HepG2 (cell line): ENCODE measurements at regions not wholly inside any gene's neighbourhood (a gene's known extent, or its start where the extent isn't known, plus 50 kb on each side); places are given as distances from the start of the nearest gene placed in this dataset.
A peak's percentile ranks its signal among the peaks of the same experiment; 100 is the strongest.

Source experiments
- NCOA2 ChIP-seq: sonication (generic); formaldehyde crosslinking; IDR thresholded peaks from 2 replicates; pipeline ENCODE4 v1.8.0; 2022; ENCODE audit warnings: inconsistent platforms
- POLR2A ChIP-seq, 2 experiments: IDR thresholded peaks; 2 replicates each; pipeline ENCODE4 v1.6.1; 2011; ENCODE audit warnings: low read depth in 2 of 2, low read length in 2 of 2, mild to moderate bottlenecking in 1 of 2, moderate library complexity in 1 of 2; ENCODE audit not compliant: insufficient read depth in 1 of 2
- SMARCE1 ChIP-seq: fragments of 450-650 bp; IDR thresholded peaks from 2 replicates; pipeline ENCODE4 v1.6.1; 2017; ENCODE audit warnings: borderline replicate concordance
- TCF7 ChIP-seq: sonication (generic); IDR thresholded peaks from 2 replicates; pipeline ENCODE4 v1.6.1; 2016; ENCODE audit warnings: antibody characterized with exemption, low read depth
- ZIK1 ChIP-seq: sonication (generic); formaldehyde crosslinking; IDR thresholded peaks from 2 replicates; pipeline ENCODE4 v1.5.0; 2020; ENCODE audit warnings: mild to moderate bottlenecking, low read depth, missing genetic modification reagents, borderline replicate concordance
- ZNF652 ChIP-seq: IDR thresholded peaks from 2 replicates; pipeline ENCODE4 v1.6.1; 2016; ENCODE audit warnings: low read depth, borderline replicate concordance
- TF ChIP-seq, protein P1 (sequence below): sonication (generic); formaldehyde crosslinking; IDR thresholded peaks from 2 replicates; pipeline ENCODE4 v1.4.0; 2020; ENCODE audit warnings: mild to moderate bottlenecking, missing genetic modification reagents, borderline replicate concordance
- TF ChIP-seq, protein P2 (sequence below): IDR thresholded peaks from 2 replicates; pipeline ENCODE4 v1.4.0; 2020; ENCODE audit warnings: mild to moderate bottlenecking, missing genetic modification reagents
- TF ChIP-seq, protein P3 (sequence below): sonication (generic); formaldehyde crosslinking; IDR thresholded peaks from 2 replicates; pipeline ENCODE4 v1.8.0; 2022; ENCODE audit warnings: mild to moderate bottlenecking, missing genetic modification reagents
- TF ChIP-seq, protein P4 (sequence below): sonication (generic); formaldehyde crosslinking; IDR thresholded peaks from 2 replicates; pipeline ENCODE4 v1.8.0; 2022; ENCODE audit warnings: mild to moderate bottlenecking, missing genetic modification reagents; ENCODE audit not compliant: insufficient replicate concordance
- TF ChIP-seq, protein P5 (sequence below): sonication (generic); formaldehyde crosslinking; IDR thresholded peaks from 2 replicates; pipeline ENCODE4 v1.5.1; 2020; ENCODE audit warnings: missing genetic modification reagents, mild to moderate bottlenecking, borderline replicate concordance

DNA sequence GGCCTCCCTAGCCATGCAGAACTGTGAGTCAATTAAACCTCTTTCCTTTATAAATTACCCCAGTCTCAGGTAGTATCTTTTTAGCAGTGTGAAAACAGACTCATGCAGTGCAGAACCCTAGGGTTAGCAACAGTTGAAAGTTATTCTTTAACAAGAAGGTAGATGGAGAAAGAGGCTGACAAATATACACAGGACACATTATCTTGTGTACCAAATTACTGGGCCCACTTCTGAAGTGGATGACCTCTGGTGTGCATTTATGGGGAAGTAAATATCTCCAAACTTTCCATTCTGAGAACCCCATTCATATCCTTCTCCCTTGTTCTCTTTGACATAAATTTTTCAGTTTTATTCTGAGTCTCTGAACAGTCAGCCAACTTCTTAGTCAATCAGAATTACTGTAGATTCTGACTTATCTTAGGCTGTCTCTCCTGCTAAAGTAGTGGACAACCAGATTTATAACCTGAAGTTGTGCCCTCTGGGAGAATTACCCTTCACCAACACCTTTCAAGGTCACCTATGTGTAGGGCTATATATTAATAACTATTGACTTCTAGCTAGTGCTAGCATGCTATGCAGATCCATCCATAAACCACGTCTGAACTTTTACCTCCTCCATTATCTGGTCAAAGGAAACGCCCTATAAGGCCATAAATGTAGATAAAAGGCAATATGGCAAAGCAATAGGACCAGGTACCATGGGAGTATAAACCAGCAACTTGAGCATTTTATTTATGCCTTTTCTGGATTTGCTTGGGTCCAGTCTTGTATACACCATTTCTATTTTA is 72.5 kb upstream of the TAB3 start (continued):
- TF ChIP-seq NCOA2 (CRISPR knock-in tag) = peak; percentile 40; the same call in 1 of the 2 replicates
- TF ChIP-seq TCF7 = 0 out of 2 replicates have a peak, but pooled peaks have one; percentile 39
- TF ChIP-seq, protein P1, sequence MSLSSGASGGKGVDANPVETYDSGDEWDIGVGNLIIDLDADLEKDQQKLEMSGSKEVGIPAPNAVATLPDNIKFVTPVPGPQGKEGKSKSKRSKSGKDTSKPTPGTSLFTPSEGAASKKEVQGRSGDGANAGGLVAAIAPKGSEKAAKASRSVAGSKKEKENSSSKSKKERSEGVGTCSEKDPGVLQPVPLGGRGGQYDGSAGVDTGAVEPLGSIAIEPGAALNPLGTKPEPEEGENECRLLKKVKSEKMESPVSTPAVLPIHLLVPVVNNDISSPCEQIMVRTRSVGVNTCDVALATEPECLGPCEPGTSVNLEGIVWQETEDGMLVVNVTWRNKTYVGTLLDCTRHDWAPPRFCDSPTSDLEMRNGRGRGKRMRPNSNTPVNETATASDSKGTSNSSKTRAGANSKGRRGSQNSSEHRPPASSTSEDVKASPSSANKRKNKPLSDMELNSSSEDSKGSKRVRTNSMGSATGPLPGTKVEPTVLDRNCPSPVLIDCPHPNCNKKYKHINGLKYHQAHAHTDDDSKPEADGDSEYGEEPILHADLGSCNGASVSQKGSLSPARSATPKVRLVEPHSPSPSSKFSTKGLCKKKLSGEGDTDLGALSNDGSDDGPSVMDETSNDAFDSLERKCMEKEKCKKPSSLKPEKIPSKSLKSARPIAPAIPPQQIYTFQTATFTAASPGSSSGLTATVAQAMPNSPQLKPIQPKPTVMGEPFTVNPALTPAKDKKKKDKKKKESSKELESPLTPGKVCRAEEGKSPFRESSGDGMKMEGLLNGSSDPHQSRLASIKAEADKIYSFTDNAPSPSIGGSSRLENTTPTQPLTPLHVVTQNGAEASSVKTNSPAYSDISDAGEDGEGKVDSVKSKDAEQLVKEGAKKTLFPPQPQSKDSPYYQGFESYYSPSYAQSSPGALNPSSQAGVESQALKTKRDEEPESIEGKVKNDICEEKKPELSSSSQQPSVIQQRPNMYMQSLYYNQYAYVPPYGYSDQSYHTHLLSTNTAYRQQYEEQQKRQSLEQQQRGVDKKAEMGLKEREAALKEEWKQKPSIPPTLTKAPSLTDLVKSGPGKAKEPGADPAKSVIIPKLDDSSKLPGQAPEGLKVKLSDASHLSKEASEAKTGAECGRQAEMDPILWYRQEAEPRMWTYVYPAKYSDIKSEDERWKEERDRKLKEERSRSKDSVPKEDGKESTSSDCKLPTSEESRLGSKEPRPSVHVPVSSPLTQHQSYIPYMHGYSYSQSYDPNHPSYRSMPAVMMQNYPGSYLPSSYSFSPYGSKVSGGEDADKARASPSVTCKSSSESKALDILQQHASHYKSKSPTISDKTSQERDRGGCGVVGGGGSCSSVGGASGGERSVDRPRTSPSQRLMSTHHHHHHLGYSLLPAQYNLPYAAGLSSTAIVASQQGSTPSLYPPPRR (CRISPR knock-in tag) = peak; percentile 61; the same call in 1 of the 2 replicates
- TF ChIP-seq, protein P2, sequence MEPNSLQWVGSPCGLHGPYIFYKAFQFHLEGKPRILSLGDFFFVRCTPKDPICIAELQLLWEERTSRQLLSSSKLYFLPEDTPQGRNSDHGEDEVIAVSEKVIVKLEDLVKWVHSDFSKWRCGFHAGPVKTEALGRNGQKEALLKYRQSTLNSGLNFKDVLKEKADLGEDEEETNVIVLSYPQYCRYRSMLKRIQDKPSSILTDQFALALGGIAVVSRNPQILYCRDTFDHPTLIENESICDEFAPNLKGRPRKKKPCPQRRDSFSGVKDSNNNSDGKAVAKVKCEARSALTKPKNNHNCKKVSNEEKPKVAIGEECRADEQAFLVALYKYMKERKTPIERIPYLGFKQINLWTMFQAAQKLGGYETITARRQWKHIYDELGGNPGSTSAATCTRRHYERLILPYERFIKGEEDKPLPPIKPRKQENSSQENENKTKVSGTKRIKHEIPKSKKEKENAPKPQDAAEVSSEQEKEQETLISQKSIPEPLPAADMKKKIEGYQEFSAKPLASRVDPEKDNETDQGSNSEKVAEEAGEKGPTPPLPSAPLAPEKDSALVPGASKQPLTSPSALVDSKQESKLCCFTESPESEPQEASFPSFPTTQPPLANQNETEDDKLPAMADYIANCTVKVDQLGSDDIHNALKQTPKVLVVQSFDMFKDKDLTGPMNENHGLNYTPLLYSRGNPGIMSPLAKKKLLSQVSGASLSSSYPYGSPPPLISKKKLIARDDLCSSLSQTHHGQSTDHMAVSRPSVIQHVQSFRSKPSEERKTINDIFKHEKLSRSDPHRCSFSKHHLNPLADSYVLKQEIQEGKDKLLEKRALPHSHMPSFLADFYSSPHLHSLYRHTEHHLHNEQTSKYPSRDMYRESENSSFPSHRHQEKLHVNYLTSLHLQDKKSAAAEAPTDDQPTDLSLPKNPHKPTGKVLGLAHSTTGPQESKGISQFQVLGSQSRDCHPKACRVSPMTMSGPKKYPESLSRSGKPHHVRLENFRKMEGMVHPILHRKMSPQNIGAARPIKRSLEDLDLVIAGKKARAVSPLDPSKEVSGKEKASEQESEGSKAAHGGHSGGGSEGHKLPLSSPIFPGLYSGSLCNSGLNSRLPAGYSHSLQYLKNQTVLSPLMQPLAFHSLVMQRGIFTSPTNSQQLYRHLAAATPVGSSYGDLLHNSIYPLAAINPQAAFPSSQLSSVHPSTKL (CRISPR knock-in tag) = peak; percentile 32; the same call in 1 of the 2 replicates
- no peak for TF ChIP-seq ZNF652 (CRISPR knock-in tag)
- TF ChIP-seq, protein P3, sequence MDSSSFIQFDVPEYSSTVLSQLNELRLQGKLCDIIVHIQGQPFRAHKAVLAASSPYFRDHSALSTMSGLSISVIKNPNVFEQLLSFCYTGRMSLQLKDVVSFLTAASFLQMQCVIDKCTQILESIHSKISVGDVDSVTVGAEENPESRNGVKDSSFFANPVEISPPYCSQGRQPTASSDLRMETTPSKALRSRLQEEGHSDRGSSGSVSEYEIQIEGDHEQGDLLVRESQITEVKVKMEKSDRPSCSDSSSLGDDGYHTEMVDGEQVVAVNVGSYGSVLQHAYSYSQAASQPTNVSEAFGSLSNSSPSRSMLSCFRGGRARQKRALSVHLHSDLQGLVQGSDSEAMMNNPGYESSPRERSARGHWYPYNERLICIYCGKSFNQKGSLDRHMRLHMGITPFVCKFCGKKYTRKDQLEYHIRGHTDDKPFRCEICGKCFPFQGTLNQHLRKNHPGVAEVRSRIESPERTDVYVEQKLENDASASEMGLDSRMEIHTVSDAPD = no peak
- TF ChIP-seq, protein P4, sequence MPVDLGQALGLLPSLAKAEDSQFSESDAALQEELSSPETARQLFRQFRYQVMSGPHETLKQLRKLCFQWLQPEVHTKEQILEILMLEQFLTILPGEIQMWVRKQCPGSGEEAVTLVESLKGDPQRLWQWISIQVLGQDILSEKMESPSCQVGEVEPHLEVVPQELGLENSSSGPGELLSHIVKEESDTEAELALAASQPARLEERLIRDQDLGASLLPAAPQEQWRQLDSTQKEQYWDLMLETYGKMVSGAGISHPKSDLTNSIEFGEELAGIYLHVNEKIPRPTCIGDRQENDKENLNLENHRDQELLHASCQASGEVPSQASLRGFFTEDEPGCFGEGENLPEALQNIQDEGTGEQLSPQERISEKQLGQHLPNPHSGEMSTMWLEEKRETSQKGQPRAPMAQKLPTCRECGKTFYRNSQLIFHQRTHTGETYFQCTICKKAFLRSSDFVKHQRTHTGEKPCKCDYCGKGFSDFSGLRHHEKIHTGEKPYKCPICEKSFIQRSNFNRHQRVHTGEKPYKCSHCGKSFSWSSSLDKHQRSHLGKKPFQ (CRISPR knock-in tag) = no peak
- no peak for TF ChIP-seq POLR2A (IDR thresholded peaks at IDR 0.05; ENCODE audit: insufficient read depth in 1 of 2, low read depth in 2 of 2, low read length in 2 of 2)
- TF ChIP-seq ZIK1 (CRISPR knock-in tag) = no peak
- TF ChIP-seq, protein P5, sequence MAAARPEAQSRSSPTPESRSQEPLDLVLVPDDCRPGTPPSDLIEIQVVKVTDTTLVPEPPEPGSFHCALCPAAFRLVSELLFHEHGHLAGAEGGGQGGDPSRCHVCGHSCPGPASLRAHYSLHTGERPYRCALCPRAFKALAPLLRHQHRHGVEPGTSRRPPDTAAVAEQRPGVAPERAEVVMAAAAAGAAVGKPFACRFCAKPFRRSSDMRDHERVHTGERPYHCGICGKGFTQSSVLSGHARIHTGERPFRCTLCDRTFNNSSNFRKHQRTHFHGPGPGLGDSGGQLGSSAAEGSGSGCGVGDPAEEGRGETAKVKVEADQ (CRISPR knock-in tag) = no peak
- no peak for TF ChIP-seq SMARCE1
